Keratinocyte (primary cell): ENCODE measurements at regions not wholly inside any gene's neighbourhood (a gene's known extent, or its start where the extent isn't known, plus 50 kb on each side); places are given as distances from the start of the nearest gene placed in this dataset.

Experiments used
- CTCF ChIP-seq, 3 experiments: IDR thresholded peaks in 1 of 3; conservative IDR thresholded peaks in 1 of 3; optimal IDR thresholded peaks in 1 of 3; 2 replicates in 2 of 3; 3 replicates in 1 of 3; pipeline versions ENCODE3 to v1.5.1; 2011; ENCODE audit warnings: low read length in 3 of 3, mild to moderate bottlenecking in 3 of 3, moderate library complexity in 2 of 3, control low read depth in 1 of 3, inconsistent platforms in 1 of 3; ENCODE audit not compliant: insufficient read depth in 2 of 3; ENCODE audit errors: extremely low read depth in 1 of 3
- EZH2 ChIP-seq: IDR thresholded peaks from one replicate; pipeline ENCODE4 v1.6.1; 2012; ENCODE audit warnings: inconsistent platforms, mild to moderate bottlenecking, low read length, moderate library complexity

GRCh38 chr1:218867941-218868626 is 305.6 kb upstream of the LYPLAL1 start:
- TF ChIP-seq CTCF (optimal IDR thresholded peaks at IDR 0.05 in 1 of 3, IDR thresholded peaks at IDR 0.05 in 1 of 3, conservative IDR thresholded peaks at IDR 0.05 in 1 of 3; ENCODE audit: extremely low read depth in 1 of 3, insufficient read depth in 2 of 3, low read length in 3 of 3) (no peak), EZH2 (no peak)
